Gastrocnemius medialis (tissue), 4 donors: ENCODE measurements at regions not wholly inside any gene's neighbourhood (a gene's known extent, or its start where the extent isn't known, plus 50 kb on each side); places are given as distances from the start of the nearest gene placed in this dataset.

ENCODE experiments used
- POLR2A ChIP-seq, 2 donors: fragments of 450-650 bp; IDR thresholded peaks; one replicate each; pipeline ENCODE4 v1.6.1; 2017; ENCODE audit warnings: antibody characterized with exemption in 2 of 2, mild to moderate bottlenecking in 2 of 2, moderate library complexity in 2 of 2
- TF ChIP-seq, protein P1 (sequence below), 5 experiments: fragments of 450-650 bp in 3 of 5; fragments of 200-600 bp in 2 of 5; sonication (generic) in 2 of 5; IDR thresholded peaks in 4 of 5; conservative IDR thresholded peaks in 1 of 5; 1 replicate in 4 of 5; 2 replicates in 1 of 5; pipeline ENCODE4 v1.5.1; 2016 to 2019; ENCODE audit warnings: antibody characterized with exemption in 5 of 5, mild to moderate bottlenecking in 3 of 5, moderate library complexity in 3 of 5

GRCh38 chr9:82106536-82106935 is 118.0 kb downstream of the SPATA31D1 start:
- TF ChIP-seq, protein P1, sequence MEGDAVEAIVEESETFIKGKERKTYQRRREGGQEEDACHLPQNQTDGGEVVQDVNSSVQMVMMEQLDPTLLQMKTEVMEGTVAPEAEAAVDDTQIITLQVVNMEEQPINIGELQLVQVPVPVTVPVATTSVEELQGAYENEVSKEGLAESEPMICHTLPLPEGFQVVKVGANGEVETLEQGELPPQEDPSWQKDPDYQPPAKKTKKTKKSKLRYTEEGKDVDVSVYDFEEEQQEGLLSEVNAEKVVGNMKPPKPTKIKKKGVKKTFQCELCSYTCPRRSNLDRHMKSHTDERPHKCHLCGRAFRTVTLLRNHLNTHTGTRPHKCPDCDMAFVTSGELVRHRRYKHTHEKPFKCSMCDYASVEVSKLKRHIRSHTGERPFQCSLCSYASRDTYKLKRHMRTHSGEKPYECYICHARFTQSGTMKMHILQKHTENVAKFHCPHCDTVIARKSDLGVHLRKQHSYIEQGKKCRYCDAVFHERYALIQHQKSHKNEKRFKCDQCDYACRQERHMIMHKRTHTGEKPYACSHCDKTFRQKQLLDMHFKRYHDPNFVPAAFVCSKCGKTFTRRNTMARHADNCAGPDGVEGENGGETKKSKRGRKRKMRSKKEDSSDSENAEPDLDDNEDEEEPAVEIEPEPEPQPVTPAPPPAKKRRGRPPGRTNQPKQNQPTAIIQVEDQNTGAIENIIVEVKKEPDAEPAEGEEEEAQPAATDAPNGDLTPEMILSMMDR (IDR thresholded peaks at IDR 0.05 in 4 of 5, conservative IDR thresholded peaks at IDR 0.05 in 1 of 5), result no peak
- TF ChIP-seq POLR2A (IDR thresholded peaks at IDR 0.05), result no peak
